MCF 10A (cell line): ENCODE measurements at regions not wholly inside any gene's neighbourhood (a gene's known extent, or its start where the extent isn't known, plus 50 kb on each side); places are given as distances from the start of the nearest gene placed in this dataset.

ENCODE experiments used
- BruUV-seq: library from RNA; stranded (reverse); fragments of 400-500 nt; replicated peaks from 2 replicates; lab custom pipeline; 2021; lab: Mats Ljungman, UMichigan
- CTCF ChIA-PET: fragments of 300-600 bp; sonication (Branson Sonifier 250); formaldehyde crosslinking; extraction: SDS; loops from one replicate; lab custom pipeline; 2021; ENCODE audit warnings: antibody characterized with exemption, inconsistent platforms; lab: Yijun Ruan, JAX
- POLR2A ChIA-PET: fragments of 300-600, 350-650 bp; sonication (Branson Sonifier 250); formaldehyde crosslinking; extraction: SDS; loops from one replicate; lab custom pipeline; 2020; ENCODE audit warnings: antibody characterized with exemption, inconsistent platforms; lab: Yijun Ruan, JAX
- DNase-seq: peaks from one replicate; pipeline ENCODE4 v3.0.0-alpha.2; 2018; ENCODE audit not compliant: unreplicated experiment
- H3K27ac Mint-ChIP-seq: one replicate; pipeline ENCODE4 v1.8.0; 2022; ENCODE audit warnings: mild to moderate bottlenecking, low read depth, mixed read lengths; ENCODE audit not compliant: unreplicated experiment
- H3K27me3 Mint-ChIP-seq: one replicate; pipeline ENCODE4 v1.8.0; 2022; ENCODE audit warnings: mixed read lengths; ENCODE audit not compliant: insufficient read depth, unreplicated experiment
- H3K36me3 Mint-ChIP-seq: one replicate; pipeline ENCODE4 v1.8.0; 2022; ENCODE audit warnings: mild to moderate bottlenecking, moderate library complexity, mixed read lengths; ENCODE audit not compliant: insufficient read depth, unreplicated experiment
- H3K4me1 Mint-ChIP-seq: one replicate; pipeline ENCODE4 v1.8.0; 2022; ENCODE audit warnings: mixed read lengths; ENCODE audit not compliant: insufficient read depth, unreplicated experiment
- H3K4me3 Mint-ChIP-seq: one replicate; pipeline ENCODE4 v1.8.0; 2022; ENCODE audit warnings: mild to moderate bottlenecking, moderate library complexity, mixed read lengths; ENCODE audit not compliant: unreplicated experiment
- H3K9me3 Mint-ChIP-seq: one replicate; pipeline ENCODE4 v1.8.0; 2022; ENCODE audit warnings: mixed read lengths; ENCODE audit not compliant: unreplicated experiment
- intact Hi-C: fragments of 100-400 bp; cut with micrococcal nuclease; formaldehyde crosslinking; loops from 2 replicates; pipeline ENCODE4 v1.14.1; 2022
- TF ChIP-seq, protein P1 (sequence below): fragments of 200-600 bp; IDR thresholded peaks from one replicate; pipeline ENCODE4 v1.8.0; 2022; ENCODE audit warnings: antibody characterized with exemption, mild to moderate bottlenecking; ENCODE audit not compliant: unreplicated experiment

DNA sequence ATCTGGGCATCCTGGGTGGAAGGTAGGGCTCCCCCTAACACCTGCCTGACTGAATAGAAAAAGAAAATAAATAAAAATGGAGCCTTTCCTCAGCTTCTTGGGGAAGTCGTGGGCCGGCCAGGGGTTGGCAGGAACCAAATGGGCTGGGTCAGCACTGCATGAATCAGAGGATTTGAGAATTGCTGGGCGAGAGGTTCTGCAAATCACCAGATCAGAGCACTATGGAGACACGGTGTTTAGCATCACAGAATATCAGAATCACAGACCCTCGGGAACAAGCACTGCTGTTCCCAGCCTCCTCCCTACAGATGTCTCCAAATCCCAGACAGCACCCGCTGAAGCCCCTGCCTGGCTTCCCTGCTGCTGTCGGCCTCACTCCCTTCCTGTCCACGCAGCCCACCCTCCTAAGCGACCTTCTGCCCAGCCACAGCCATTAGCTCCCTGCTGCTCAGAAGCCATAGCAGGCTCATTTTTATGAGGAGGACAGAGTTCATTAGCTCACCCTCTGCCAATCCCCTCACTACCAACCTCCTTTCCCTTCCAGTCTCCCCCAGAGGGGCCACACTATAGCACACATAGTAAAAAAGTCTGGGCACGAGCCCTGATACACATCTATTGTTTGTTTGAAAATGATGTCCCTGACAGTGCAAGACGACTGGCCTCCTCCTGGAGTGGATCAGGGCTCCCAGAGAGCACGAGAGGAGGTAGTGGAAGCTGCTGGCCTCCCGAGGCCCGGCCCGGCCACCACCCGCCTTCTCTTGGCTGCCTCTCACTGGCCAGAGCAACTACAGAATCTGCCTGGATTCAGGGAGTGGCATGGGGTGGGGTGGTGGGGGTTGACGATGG, 64.6 kb upstream of the TAF1B start:
- no TSS peak for BruUV-seq
- Mint-ChIP-seq H3K4me3 (no peak overlapping the region), H3K27me3 (no peaks in the 10 kb centered on the region), H3K4me1 (peaks cover 17% of the 10 kb centered on the region), H3K27ac (no peak overlapping the region), H3K36me3 (no peaks in the 10 kb centered on the region), H3K9me3 (no peaks in the 10 kb centered on the region)
- ChIA-PET CTCF (interaction anchor here (1.0 to 6.0 kb wide), 2 partner anchors 8 to 11 kb away, joined by 3 to 59 read pairs; no protein-coding TSS in a partner anchor), POLR2A (no interaction called here)
- no peak for DNase-seq
- TF ChIP-seq, protein P1, sequence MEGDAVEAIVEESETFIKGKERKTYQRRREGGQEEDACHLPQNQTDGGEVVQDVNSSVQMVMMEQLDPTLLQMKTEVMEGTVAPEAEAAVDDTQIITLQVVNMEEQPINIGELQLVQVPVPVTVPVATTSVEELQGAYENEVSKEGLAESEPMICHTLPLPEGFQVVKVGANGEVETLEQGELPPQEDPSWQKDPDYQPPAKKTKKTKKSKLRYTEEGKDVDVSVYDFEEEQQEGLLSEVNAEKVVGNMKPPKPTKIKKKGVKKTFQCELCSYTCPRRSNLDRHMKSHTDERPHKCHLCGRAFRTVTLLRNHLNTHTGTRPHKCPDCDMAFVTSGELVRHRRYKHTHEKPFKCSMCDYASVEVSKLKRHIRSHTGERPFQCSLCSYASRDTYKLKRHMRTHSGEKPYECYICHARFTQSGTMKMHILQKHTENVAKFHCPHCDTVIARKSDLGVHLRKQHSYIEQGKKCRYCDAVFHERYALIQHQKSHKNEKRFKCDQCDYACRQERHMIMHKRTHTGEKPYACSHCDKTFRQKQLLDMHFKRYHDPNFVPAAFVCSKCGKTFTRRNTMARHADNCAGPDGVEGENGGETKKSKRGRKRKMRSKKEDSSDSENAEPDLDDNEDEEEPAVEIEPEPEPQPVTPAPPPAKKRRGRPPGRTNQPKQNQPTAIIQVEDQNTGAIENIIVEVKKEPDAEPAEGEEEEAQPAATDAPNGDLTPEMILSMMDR: no peak
- intact Hi-C loops: no loop called here

DNA sequence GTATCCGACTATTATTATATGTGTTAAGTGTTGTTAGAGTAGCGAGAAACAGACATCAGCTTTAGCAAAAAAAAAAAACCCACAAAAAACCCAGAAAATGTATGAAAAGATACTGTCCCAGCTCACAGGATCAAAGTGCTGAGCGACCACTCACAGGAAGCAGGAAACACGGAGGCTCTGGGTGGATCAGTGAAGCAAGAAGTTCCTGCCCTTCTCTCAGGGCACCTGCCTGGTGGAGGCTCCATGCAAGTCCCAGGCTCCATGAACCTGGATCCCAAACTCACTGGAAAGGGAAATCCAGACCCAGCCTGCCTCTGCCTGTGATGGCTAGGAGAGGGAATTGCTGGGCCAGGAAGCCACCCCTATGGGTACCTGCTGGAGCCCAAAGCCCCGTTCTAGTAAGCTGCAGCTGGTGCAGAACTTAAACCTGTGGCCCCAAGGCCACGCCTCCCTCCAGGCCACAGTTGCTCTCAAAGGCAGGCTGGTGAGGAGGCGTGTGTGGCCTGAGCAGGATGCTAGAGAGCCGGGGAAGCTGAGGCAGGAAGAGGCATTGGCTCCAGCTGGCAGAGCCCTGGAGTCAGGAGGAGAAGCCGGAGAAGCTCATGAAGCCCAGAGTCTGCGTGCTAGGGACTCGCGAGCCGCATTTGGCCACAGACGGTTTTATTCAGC, 63.5 kb upstream of the TAF1B start:
- no peak overlapping the region for H3K27ac Mint-ChIP-seq
- DNase-seq: no peak
- no TSS peak for BruUV-seq
- H3K4me1 Mint-ChIP-seq: peaks cover 17% of the 10 kb centered on the region
- H3K36me3 Mint-ChIP-seq: no peaks in the 10 kb centered on the region
- H3K27me3 Mint-ChIP-seq: no peaks in the 10 kb centered on the region
- H3K9me3 Mint-ChIP-seq: no peaks in the 10 kb centered on the region
- TF ChIP-seq, protein P1: no peak
- intact Hi-C loops: no loop called here
- CTCF ChIA-PET: interaction anchor here (0.7 to 6.0 kb wide), 4 partner anchors 9 to 236 kb away, joined by 3 to 59 read pairs (median 3); no protein-coding TSS in a partner anchor
- POLR2A ChIA-PET: interaction anchor here (0.6 kb wide), 1 partner anchor 103 kb away, joined by 3 read pairs; no protein-coding TSS in a partner anchor
- H3K4me3 Mint-ChIP-seq: no peak overlapping the region

DNA sequence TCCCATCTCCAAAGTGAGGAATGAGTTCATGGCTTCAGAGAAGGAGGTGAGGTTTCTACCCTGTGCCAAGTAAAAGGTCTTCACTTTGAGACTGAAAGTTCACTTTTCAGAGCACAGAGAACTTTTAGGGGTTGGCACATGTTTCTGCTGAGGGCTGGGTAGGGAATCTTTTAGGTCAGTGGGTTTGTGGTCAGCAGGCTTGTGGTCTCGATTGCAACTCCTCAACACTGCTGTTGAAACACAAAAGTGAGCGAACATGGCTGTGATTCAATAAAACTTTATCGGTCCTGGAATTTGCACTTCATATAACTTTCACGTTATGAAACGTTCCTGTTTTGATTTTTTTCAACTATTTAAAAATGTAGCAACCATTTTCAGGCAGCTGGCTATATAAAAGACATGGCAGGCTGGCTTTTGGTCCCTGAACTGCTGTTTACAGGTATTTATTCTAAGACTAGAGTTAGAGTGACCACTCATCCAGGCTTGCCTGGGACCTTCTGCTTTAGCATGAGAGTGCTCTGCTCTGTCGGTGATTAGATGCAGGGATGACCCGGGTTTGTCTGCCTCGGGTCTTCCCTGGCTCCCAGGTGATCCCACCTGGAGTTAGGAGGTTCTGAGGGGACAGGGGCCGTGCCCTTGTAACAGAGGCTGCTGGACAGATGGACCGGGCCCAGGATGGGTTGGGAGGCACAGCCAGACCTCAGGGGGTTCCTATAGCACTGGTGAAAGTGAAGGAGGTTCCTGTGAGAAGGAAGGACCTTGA, 62.7 kb upstream of the TAF1B start:
- Mint-ChIP-seq H3K4me1 (peaks cover 17% of the 10 kb centered on the region), H3K27ac (peak overlapping the region; percentile 85), H3K27me3 (no peaks in the 10 kb centered on the region), H3K9me3 (no peaks in the 10 kb centered on the region), H3K4me3 (no peak overlapping the region), H3K36me3 (no peaks in the 10 kb centered on the region)
- BruUV-seq: no TSS peak
- peak; percentile 57 for DNase-seq
- POLR2A ChIA-PET: interaction anchor here (0.6 kb wide), 2 partner anchors 10 to 104 kb away, joined by 3 read pairs; no protein-coding TSS in a partner anchor
- TF ChIP-seq, protein P1: no peak
- CTCF ChIA-PET: interaction anchor here (0.8 to 6.0 kb wide), 3 partner anchors 10 to 73 kb away, joined by 3 to 59 read pairs (median 3); no protein-coding TSS in a partner anchor
- intact Hi-C loops: no loop called here
